H9 (cell line): ENCODE measurements at regions not wholly inside any gene's neighbourhood (a gene's known extent, or its start where the extent isn't known, plus 50 kb on each side); places are given as distances from the start of the nearest gene placed in this dataset.

ENCODE experiments used
- DNase-seq: peaks from one replicate; pipeline ENCODE4 v3.0.0-alpha.2; 2017
- H2AFZ ChIP-seq: one replicate; pipeline ENCODE4 v1.6.1; 2013; ENCODE audit warnings: mild to moderate bottlenecking, low read length, control low read depth, moderate library complexity
- H2AK5ac ChIP-seq: 2 replicates; pipeline ENCODE4 v1.6.1; 2013; ENCODE audit warnings: low read length, control low read depth, mixed read lengths; ENCODE audit not compliant: insufficient read length
- H2BK120ac ChIP-seq: one replicate; pipeline ENCODE4 v1.6.1; 2013; ENCODE audit warnings: low read depth, mild to moderate bottlenecking, low read length, control low read depth, inconsistent platforms; ENCODE audit not compliant: poor library complexity, severe bottlenecking
- H2BK12ac ChIP-seq: 2 replicates; pipeline ENCODE4 v1.6.1; 2013; ENCODE audit warnings: low read length, control low read depth, mixed read lengths, low read depth; ENCODE audit not compliant: insufficient read length
- H2BK15ac ChIP-seq: 2 replicates; pipeline ENCODE4 v1.6.1; 2013; ENCODE audit warnings: low read depth, low read length, control low read depth
- H2BK20ac ChIP-seq: one replicate; pipeline ENCODE4 v1.6.1; 2013; ENCODE audit warnings: low read depth, mild to moderate bottlenecking, low read length, control low read depth, inconsistent platforms; ENCODE audit not compliant: poor library complexity, severe bottlenecking
- H2BK5ac ChIP-seq: 2 replicates; pipeline ENCODE4 v1.6.1; 2013; ENCODE audit warnings: low read length, control low read depth, mixed read lengths; ENCODE audit not compliant: insufficient read length
- H3K14ac ChIP-seq: 2 replicates; pipeline ENCODE4 v1.6.1; 2013; ENCODE audit warnings: low read length, control low read depth; ENCODE audit not compliant: insufficient read depth
- H3K18ac ChIP-seq: 2 replicates; pipeline ENCODE4 v1.6.1; 2013; ENCODE audit warnings: low read depth, mild to moderate bottlenecking, mixed read lengths, low read length, control low read depth; ENCODE audit not compliant: insufficient read length
- H3K23ac ChIP-seq: 2 replicates; pipeline ENCODE4 v1.6.1; 2013; ENCODE audit warnings: low read length, control low read depth, mixed read lengths, low read depth; ENCODE audit not compliant: insufficient read length
- H3K23me2 ChIP-seq: 2 replicates; pipeline ENCODE4 v1.6.1; 2013; ENCODE audit warnings: low read depth, mild to moderate bottlenecking, mixed read lengths, low read length, control low read depth; ENCODE audit not compliant: insufficient read length, poor library complexity, severe bottlenecking
- H3K27ac ChIP-seq: 2 replicates; pipeline ENCODE4 v1.5.1; 2013; ENCODE audit warnings: low read length, control low read depth, mixed read lengths, low read depth; ENCODE audit not compliant: insufficient read length
- H3K27me3 ChIP-seq: 2 replicates; pipeline ENCODE4 v1.6.1; 2013; ENCODE audit warnings: low read length, control low read depth, inconsistent platforms; ENCODE audit not compliant: insufficient read depth
- H3K4ac ChIP-seq: 2 replicates; pipeline ENCODE4 v1.6.1; 2013; ENCODE audit warnings: low read depth, mild to moderate bottlenecking, control low read depth, inconsistent platforms, low read length, moderate library complexity
- H3K4me1 ChIP-seq: 2 replicates; pipeline ENCODE4 v1.6.1; 2013; ENCODE audit warnings: low read length, control low read depth, inconsistent platforms; ENCODE audit not compliant: insufficient read depth
- H3K4me2 ChIP-seq: 2 replicates; pipeline ENCODE4 v1.6.1; 2013; ENCODE audit warnings: low read length, control low read depth, mixed read lengths; ENCODE audit not compliant: insufficient read length, insufficient read depth
- H3K56ac ChIP-seq: 2 replicates; pipeline ENCODE4 v1.6.1; 2013; ENCODE audit warnings: low read depth, mild to moderate bottlenecking, mixed read lengths, low read length, control low read depth; ENCODE audit not compliant: insufficient read length
- H3K79me1 ChIP-seq: 2 replicates; pipeline ENCODE4 v1.6.1; 2013; ENCODE audit warnings: low read depth, mild to moderate bottlenecking, moderate library complexity, low read length, control low read depth, inconsistent platforms; ENCODE audit not compliant: insufficient read depth, poor library complexity, severe bottlenecking
- H3K79me2 ChIP-seq: 2 replicates; pipeline ENCODE4 v1.6.1; 2013; ENCODE audit warnings: low read length, control low read depth, inconsistent platforms; ENCODE audit not compliant: insufficient read depth
- H3K9ac ChIP-seq: 2 replicates; pipeline ENCODE4 v1.6.1; 2013; ENCODE audit warnings: low read length, control low read depth, mixed read lengths; ENCODE audit not compliant: insufficient read length; ENCODE audit errors: extremely low read depth
- H3K9me3 ChIP-seq: one replicate; pipeline ENCODE4 v1.6.1; 2013; ENCODE audit warnings: low read depth, low read length, inconsistent platforms; ENCODE audit not compliant: control insufficient read depth
- H3T11ph ChIP-seq: one replicate; pipeline ENCODE4 v1.6.1; 2013; ENCODE audit warnings: mild to moderate bottlenecking, low read length, control low read depth, inconsistent platforms
- H4K20me1 ChIP-seq: one replicate; pipeline ENCODE4 v1.6.1; 2013; ENCODE audit not compliant: control insufficient read depth, insufficient read length, insufficient read depth
- H4K5ac ChIP-seq: 2 replicates; pipeline ENCODE4 v1.6.1; 2013; ENCODE audit warnings: low read depth, mild to moderate bottlenecking, mixed read lengths, low read length, control low read depth; ENCODE audit not compliant: insufficient read length
- H4K8ac ChIP-seq: replicated peaks from 2 replicates; pipeline ENCODE4 v1.6.1; 2013; ENCODE audit warnings: low read length, control low read depth, mixed read lengths, low read depth; ENCODE audit not compliant: insufficient read length
- H4K91ac ChIP-seq: 2 replicates; pipeline ENCODE4 v1.6.1; 2013; ENCODE audit warnings: low read depth, mild to moderate bottlenecking, moderate library complexity, mixed read lengths, low read length, control low read depth; ENCODE audit not compliant: insufficient read length
- H3K27ac Mint-ChIP-seq, 3 experiments: 2 replicates in 2 of 3; 3 replicates in 1 of 3; pipeline ENCODE4 v1.8.0; 2020 to 2021; ENCODE audit warnings: mixed read lengths in 3 of 3, mild to moderate bottlenecking in 1 of 3, moderate library complexity in 1 of 3
- H3K27me3 Mint-ChIP-seq: 2 replicates; pipeline ENCODE4 v1.8.0; 2021; ENCODE audit warnings: low read depth, mild to moderate bottlenecking, moderate library complexity, mixed read lengths
- H3K36me3 Mint-ChIP-seq, 3 experiments: 2 replicates in 2 of 3; 3 replicates in 1 of 3; pipeline ENCODE4 v1.8.0; 2020 to 2021; ENCODE audit warnings: low read depth in 3 of 3, mixed read lengths in 3 of 3; ENCODE audit not compliant: insufficient read depth in 1 of 3
- H3K4me1 Mint-ChIP-seq, 2 experiments: 2 replicates each; pipeline ENCODE4 v1.8.0; 2020; ENCODE audit warnings: mixed read lengths in 2 of 2
- H3K4me3 Mint-ChIP-seq, 2 experiments: 2 replicates in 1 of 2; 3 replicates in 1 of 2; pipeline ENCODE4 v1.8.0; 2020 to 2021; ENCODE audit warnings: mild to moderate bottlenecking in 2 of 2, mixed read lengths in 2 of 2, moderate library complexity in 1 of 2
- H3K9me3 Mint-ChIP-seq, 2 experiments: 2 replicates in 1 of 2; 3 replicates in 1 of 2; pipeline ENCODE4 v1.8.0; 2020; ENCODE audit warnings: mild to moderate bottlenecking in 2 of 2, mixed read lengths in 2 of 2, moderate library complexity in 1 of 2
- WGBS: extraction: QIAGEN DNeasy Blood & Tissue Kit; methylation state at CpG from one replicate; pipeline ENCODE4 v1.1.7; 2013; ENCODE audit warnings: missing lambda C conversion rate, low lambda C conversion rate, mixed read lengths; ENCODE audit not compliant: insufficient read length; ENCODE audit errors: extremely low coverage; 5-methylcytosine and 5-hydroxymethylcytosine counted together
- TF ChIP-seq, protein P1 (sequence below): fragments of 200-600 bp; sonication (generic); conservative IDR thresholded peaks from 3 replicates; pipeline ENCODE4 v1.8.0; 2021; ENCODE audit warnings: antibody characterized with exemption, mild to moderate bottlenecking

DNA sequence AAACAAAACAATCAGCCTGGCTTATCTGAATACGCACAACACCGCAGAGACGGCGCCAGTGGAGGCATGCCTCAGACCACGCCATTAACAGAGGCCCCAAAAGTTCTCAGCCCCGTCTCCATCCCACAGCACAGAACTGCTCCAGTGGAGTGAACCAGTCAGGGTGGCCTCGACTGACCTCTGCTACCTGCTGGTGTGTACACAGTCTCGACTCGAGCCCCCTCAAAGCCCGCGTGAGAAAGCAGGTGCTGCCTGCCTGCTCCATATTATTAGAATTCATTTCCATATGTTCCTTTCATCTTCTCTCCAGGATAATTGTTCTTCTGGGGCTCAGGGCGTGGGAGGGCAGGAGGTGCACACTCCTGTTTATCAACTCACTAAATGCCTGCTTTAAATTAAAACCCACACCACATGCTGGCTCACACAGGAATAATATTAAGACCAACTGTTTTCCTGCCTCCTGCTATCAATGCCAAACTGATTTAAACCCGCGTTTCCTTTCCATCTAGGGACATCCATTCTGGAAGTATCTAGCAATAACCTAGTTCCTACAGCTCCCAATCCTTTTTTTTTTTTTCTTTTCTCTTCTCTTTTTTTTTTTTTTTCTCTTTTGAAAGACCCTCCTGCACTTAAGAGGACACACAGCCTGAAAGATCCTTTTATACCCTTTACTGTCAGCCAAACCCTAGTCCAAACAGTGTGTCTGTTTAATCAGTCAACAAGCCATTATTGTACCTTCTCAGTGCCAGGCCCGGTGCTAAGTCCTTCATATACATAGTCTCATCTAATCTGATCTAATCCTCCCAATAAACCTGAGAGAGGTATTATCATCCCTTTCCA lies 101.2 kb downstream of the TLE3 start:
- Mint-ChIP-seq H3K27ac (no peak overlapping the region), H3K4me3 (no peak overlapping the region), H3K9me3 (0 out of 5 replicates have a peak, but pooled peaks cover 0 to 1% of the 10 kb centered on the region in 2 experiments), H3K4me1 (peaks cover 11 to 33% of the 10 kb centered on the region in 2 experiments), H3K27me3 (peaks cover 6% of the 10 kb centered on the region), H3K36me3 (no peaks in the 10 kb centered on the region; a peak in 1 of 7 replicates)
- Histone ChIP-seq H3K9ac (no peak overlapping the region), H3K14ac (no peak overlapping the region), H3K4me2 (no peak overlapping the region), H2AFZ (no peak overlapping the region), H2BK15ac (no peak overlapping the region), H2AK5ac (no peak overlapping the region), H3K27ac (no peak overlapping the region), H3K9me3 (no peaks in the 10 kb centered on the region), H3K27me3 (no peaks in the 10 kb centered on the region), H2BK20ac (no peak overlapping the region), H3T11ph (no peak overlapping the region), H4K20me1 (no peaks in the 10 kb centered on the region), H2BK5ac (no peak overlapping the region), H4K5ac (no peak overlapping the region), H4K91ac (no peak overlapping the region), H2BK120ac (no peak overlapping the region), H3K4ac (no peak overlapping the region), H3K18ac (no peak overlapping the region), H3K23me2 (no peaks in the 10 kb centered on the region), H4K8ac (no peak overlapping the region), H2BK12ac (no peak overlapping the region), H3K4me1 (no peaks in the 10 kb centered on the region), H3K56ac (no peak overlapping the region), H3K79me1 (no peaks in the 10 kb centered on the region), H3K79me2 (no peaks in the 10 kb centered on the region), H3K23ac (no peak overlapping the region)
- no CpG with 5 or more reads among the region's 15 CpGs for WGBS
- TF ChIP-seq, protein P1, sequence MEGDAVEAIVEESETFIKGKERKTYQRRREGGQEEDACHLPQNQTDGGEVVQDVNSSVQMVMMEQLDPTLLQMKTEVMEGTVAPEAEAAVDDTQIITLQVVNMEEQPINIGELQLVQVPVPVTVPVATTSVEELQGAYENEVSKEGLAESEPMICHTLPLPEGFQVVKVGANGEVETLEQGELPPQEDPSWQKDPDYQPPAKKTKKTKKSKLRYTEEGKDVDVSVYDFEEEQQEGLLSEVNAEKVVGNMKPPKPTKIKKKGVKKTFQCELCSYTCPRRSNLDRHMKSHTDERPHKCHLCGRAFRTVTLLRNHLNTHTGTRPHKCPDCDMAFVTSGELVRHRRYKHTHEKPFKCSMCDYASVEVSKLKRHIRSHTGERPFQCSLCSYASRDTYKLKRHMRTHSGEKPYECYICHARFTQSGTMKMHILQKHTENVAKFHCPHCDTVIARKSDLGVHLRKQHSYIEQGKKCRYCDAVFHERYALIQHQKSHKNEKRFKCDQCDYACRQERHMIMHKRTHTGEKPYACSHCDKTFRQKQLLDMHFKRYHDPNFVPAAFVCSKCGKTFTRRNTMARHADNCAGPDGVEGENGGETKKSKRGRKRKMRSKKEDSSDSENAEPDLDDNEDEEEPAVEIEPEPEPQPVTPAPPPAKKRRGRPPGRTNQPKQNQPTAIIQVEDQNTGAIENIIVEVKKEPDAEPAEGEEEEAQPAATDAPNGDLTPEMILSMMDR = no peak
- DNase-seq = no peak
